Trophoblast cell (in vitro differentiated cells and primary cell): ENCODE measurements at regions not wholly inside any gene's neighbourhood (a gene's known extent, or its start where the extent isn't known, plus 50 kb on each side); places are given as distances from the start of the nearest gene placed in this dataset.

Experiments used
- DNase-seq, 2 donors: peaks; one replicate each; pipeline ENCODE4 v3.0.0-alpha.2; 2016
- H2AFZ ChIP-seq: 2 replicates; pipeline ENCODE4 v1.6.1; 2013; ENCODE audit warnings: low read length, moderate library complexity, mild to moderate bottlenecking; ENCODE audit not compliant: insufficient read depth, poor library complexity
- H2AK5ac ChIP-seq: 2 replicates; pipeline ENCODE4 v1.6.1; 2013; ENCODE audit warnings: mild to moderate bottlenecking, low read length
- H2BK120ac ChIP-seq: 2 replicates; pipeline ENCODE4 v1.6.1; 2013; ENCODE audit warnings: low read length, mild to moderate bottlenecking, moderate library complexity; ENCODE audit not compliant: insufficient read depth, poor library complexity
- H2BK12ac ChIP-seq: 2 replicates; pipeline ENCODE4 v1.6.1; 2013; ENCODE audit warnings: mild to moderate bottlenecking, low read length, moderate library complexity
- H2BK5ac ChIP-seq: 2 replicates; pipeline ENCODE4 v1.6.1; 2013; ENCODE audit warnings: low read length, low read depth, moderate library complexity, mild to moderate bottlenecking; ENCODE audit not compliant: poor library complexity
- H3K14ac ChIP-seq: 2 replicates; pipeline ENCODE4 v1.6.1; 2013; ENCODE audit warnings: mild to moderate bottlenecking, low read length
- H3K18ac ChIP-seq: 2 replicates; pipeline ENCODE4 v1.6.1; 2013; ENCODE audit warnings: mild to moderate bottlenecking, low read length
- H3K23ac ChIP-seq: 2 replicates; pipeline ENCODE4 v1.6.1; 2013; ENCODE audit warnings: low read length
- H3K27ac ChIP-seq: 2 replicates; pipeline ENCODE4 v1.5.1; 2013; ENCODE audit warnings: low read depth, mild to moderate bottlenecking, inconsistent platforms, low read length, moderate library complexity
- H3K27me3 ChIP-seq: 2 replicates; pipeline ENCODE4 v1.6.1; 2013; ENCODE audit warnings: inconsistent platforms, mild to moderate bottlenecking, low read length, moderate library complexity; ENCODE audit not compliant: insufficient read depth
- H3K36me3 ChIP-seq, 2 experiments: 1 replicate in 1 of 2; 2 replicates in 1 of 2; pipeline ENCODE4 v1.6.1; 2013; ENCODE audit warnings: low read length in 2 of 2, mild to moderate bottlenecking in 2 of 2, moderate library complexity in 1 of 2; ENCODE audit not compliant: insufficient read depth in 2 of 2, control insufficient read depth in 1 of 2
- H3K4ac ChIP-seq: 2 replicates; pipeline ENCODE4 v1.6.1; 2013; ENCODE audit warnings: low read depth, mild to moderate bottlenecking, low read length, moderate library complexity
- H3K4me1 ChIP-seq, 2 experiments: 1 replicate in 1 of 2; 2 replicates in 1 of 2; pipeline ENCODE4 v1.6.1; 2013; ENCODE audit warnings: low read length in 2 of 2, mild to moderate bottlenecking in 2 of 2, moderate library complexity in 1 of 2; ENCODE audit not compliant: insufficient read depth in 2 of 2, control insufficient read depth in 1 of 2
- H3K4me2 ChIP-seq: 2 replicates; pipeline ENCODE4 v1.6.1; 2013; ENCODE audit warnings: inconsistent platforms, mild to moderate bottlenecking, low read length, moderate library complexity
- H3K4me3 ChIP-seq: 2 replicates; pipeline ENCODE4 v1.5.1; 2013; ENCODE audit warnings: mild to moderate bottlenecking, low read depth, low read length, inconsistent platforms
- H3K79me1 ChIP-seq: one replicate; pipeline ENCODE4 v1.6.1; 2013; ENCODE audit warnings: low read length
- H3K79me2 ChIP-seq: 2 replicates; pipeline ENCODE4 v1.6.1; 2013; ENCODE audit warnings: low read length, mild to moderate bottlenecking; ENCODE audit not compliant: control insufficient read depth, insufficient read depth, poor library complexity
- H3K9ac ChIP-seq: 2 replicates; pipeline ENCODE4 v1.6.1; 2013; ENCODE audit warnings: mild to moderate bottlenecking, low read length
- H3K9me3 ChIP-seq: 2 replicates; pipeline ENCODE4 v1.6.1; 2013; ENCODE audit warnings: low read depth, mild to moderate bottlenecking, control low read depth, inconsistent platforms, low read length; ENCODE audit not compliant: insufficient read depth
- H4K12ac ChIP-seq: 2 replicates; pipeline ENCODE4 v1.6.1; 2013; ENCODE audit warnings: low read depth, mild to moderate bottlenecking, low read length, moderate library complexity
- H4K8ac ChIP-seq: 2 replicates; pipeline ENCODE4 v1.6.1; 2013; ENCODE audit warnings: low read depth, mild to moderate bottlenecking, low read length, moderate library complexity
- H4K91ac ChIP-seq: one replicate; pipeline ENCODE4 v1.6.1; 2013; ENCODE audit warnings: low read depth, mild to moderate bottlenecking, low read length, moderate library complexity
- whole genome bisulfite sequencing: extraction: QIAGEN DNeasy Blood & Tissue Kit; methylation state at CpG from one replicate; pipeline ENCODE4 v1.1.7; 2013; ENCODE audit warnings: missing lambda C conversion rate; ENCODE audit not compliant: insufficient read length, insufficient coverage; ENCODE audit errors: extremely low coverage; 5-methylcytosine and 5-hydroxymethylcytosine counted together

DNA sequence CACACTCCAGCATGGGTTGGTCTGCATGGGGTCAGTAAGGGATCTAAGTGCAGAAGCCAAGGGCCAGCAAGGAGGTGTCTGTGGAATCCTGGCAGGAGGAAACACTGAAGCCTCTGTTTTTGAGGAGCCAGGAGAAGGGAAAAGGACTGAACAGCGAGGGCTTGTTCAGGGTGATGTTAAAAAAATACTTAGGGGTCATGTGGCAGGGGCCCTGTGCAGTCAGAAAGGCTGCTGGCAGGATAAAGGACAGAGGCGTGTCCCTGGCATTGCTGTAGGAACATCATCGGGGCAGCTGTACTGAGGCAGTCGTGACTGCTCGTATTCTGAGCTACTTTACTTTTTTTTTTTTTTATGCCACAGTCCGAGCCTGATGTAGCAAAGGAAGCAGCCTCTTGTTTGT lies 127.1 kb upstream of the ZFP64 start:
- no CpG with 5 or more reads among the region's 6 CpGs for WGBS
- no peak overlapping the region for H2BK5ac ChIP-seq

DNA sequence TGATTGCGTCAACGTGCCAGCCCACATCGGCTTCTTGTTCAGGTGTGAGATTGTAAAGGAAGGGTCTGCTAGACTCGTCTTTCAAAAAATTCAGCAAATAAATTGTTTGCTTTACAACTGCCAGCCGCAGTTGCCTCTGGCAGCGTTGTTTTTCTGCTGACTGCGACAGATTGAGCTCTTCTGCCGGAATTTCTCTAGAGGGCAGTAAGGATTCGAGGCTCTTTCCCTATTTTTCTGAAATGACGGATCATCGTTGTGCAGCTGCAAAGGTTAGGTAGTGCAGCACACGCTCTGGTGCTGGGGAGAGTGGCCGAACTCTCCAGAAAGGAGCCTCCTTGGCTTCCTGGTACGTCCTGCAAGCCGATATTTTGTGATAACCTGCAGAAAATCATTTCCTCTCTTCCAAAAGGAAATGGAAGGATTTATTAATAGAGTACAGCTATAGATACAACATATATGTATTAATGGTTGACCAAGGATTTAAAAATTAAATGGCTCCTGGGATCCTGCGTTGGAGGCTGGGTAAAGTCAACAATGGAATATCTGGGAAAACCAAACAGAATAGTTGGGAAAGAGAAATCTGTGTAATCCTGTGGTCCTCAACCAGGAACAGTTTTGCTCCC lies 121.9 kb upstream of the ZFP64 start:
- Histone ChIP-seq H3K79me2 (no peaks in the 10 kb centered on the region), H3K27me3 (no peaks in the 10 kb centered on the region), H4K91ac (no peak overlapping the region), H3K4me3 (no peak overlapping the region), H3K14ac (no peak overlapping the region), H3K23ac (no peak overlapping the region), H3K4me1 (no peaks in the 10 kb centered on the region), H2AFZ (no peak overlapping the region), H3K79me1 (no peaks in the 10 kb centered on the region), H2BK12ac (no peak overlapping the region), H3K4ac (no peak overlapping the region), H3K36me3 (no peaks in the 10 kb centered on the region), H3K9me3 (no peaks in the 10 kb centered on the region), H2AK5ac (no peak overlapping the region), H4K12ac (no peak overlapping the region), H2BK120ac (no peak overlapping the region), H3K27ac (no peak overlapping the region), H3K4me2 (no peak overlapping the region), H3K18ac (no peak overlapping the region), H3K9ac (no peak overlapping the region), H4K8ac (no peak overlapping the region), H2BK5ac (no peak overlapping the region)
- peak in 1 of 2 donors; percentile 38 for DNase-seq
- no CpG with 5 or more reads among the region's 16 CpGs for WGBS

More for the DNA sequence above, 127.1 kb upstream of the ZFP64 start:
- no peak overlapping the region for H3K18ac ChIP-seq
- H3K27me3 ChIP-seq = no peaks in the 10 kb centered on the region
- no peak overlapping the region for H2AK5ac ChIP-seq
- H3K14ac ChIP-seq = no peak overlapping the region
- no peak overlapping the region for H2AFZ ChIP-seq
- no peak for DNase-seq
- no peak overlapping the region for H3K9ac ChIP-seq
- H3K23ac ChIP-seq = no peak overlapping the region
- H3K4me1 ChIP-seq = no peaks in the 10 kb centered on the region
- no peak overlapping the region for H3K4ac ChIP-seq
- H2BK120ac ChIP-seq = no peak overlapping the region
- H4K8ac ChIP-seq = no peak overlapping the region
- no peak overlapping the region for H3K27ac ChIP-seq
- no peak overlapping the region for H3K4me3 ChIP-seq
- H3K79me1 ChIP-seq = no peaks in the 10 kb centered on the region
- H4K12ac ChIP-seq = no peak overlapping the region
- no peaks in the 10 kb centered on the region for H3K36me3 ChIP-seq
- no peak overlapping the region for H2BK12ac ChIP-seq
- no peak overlapping the region for H3K4me2 ChIP-seq
- H3K79me2 ChIP-seq = no peaks in the 10 kb centered on the region
- peaks cover 1% of the 10 kb centered on the region for H3K9me3 ChIP-seq
- H4K91ac ChIP-seq = no peak overlapping the region

DNA sequence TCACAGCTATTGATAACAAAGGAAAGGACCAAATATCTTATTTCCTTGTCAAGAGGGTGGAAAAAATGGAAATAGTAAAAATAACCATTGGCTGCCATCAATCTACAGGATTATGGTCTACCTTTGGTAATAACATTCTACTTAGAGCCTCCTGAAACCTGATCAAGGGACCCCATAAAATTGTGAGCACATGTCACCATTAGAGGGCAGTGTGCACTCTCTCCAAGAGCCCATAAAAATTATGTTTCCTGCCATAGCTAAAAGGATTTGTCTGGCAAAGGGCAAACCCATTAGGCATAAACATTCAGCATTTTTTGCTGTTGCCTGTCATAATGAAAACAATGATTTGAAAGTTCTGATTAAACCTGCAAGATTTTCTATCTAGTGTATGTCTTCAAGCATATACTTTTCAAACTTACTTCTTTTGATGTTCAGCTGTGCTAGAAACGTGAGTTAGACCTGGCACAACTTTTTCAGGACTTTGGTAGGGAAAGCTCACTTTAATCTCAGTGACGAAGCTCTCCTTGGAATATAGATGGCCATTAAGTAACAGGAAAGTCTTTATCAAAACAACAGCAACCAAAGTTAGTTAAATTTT lies 120.7 kb upstream of the ZFP64 start:
- H3K4me1 ChIP-seq = no peaks in the 10 kb centered on the region
- H2BK12ac ChIP-seq = no peak overlapping the region
- H3K9ac ChIP-seq = no peak overlapping the region
- H3K18ac ChIP-seq = no peak overlapping the region
- no peak overlapping the region for H2BK5ac ChIP-seq
- no peak overlapping the region for H3K23ac ChIP-seq
- H3K79me1 ChIP-seq = no peaks in the 10 kb centered on the region
- no peaks in the 10 kb centered on the region for H3K27me3 ChIP-seq
- H4K91ac ChIP-seq = no peak overlapping the region
- no peak overlapping the region for H3K4ac ChIP-seq
- H3K36me3 ChIP-seq = no peaks in the 10 kb centered on the region
- H3K79me2 ChIP-seq = no peaks in the 10 kb centered on the region
- H4K8ac ChIP-seq = no peak overlapping the region
- no peaks in the 10 kb centered on the region for H3K9me3 ChIP-seq
- no CpG with 5 or more reads among the region's 2 CpGs for WGBS
- H3K4me2 ChIP-seq = no peak overlapping the region
- H3K4me3 ChIP-seq = no peak overlapping the region
- H3K14ac ChIP-seq = no peak overlapping the region
- H2AK5ac ChIP-seq = no peak overlapping the region
- peak; percentile 18 to 68 for DNase-seq
- H4K12ac ChIP-seq = no peak overlapping the region
- H3K27ac ChIP-seq = no peak overlapping the region
- no peak overlapping the region for H2BK120ac ChIP-seq
- no peak overlapping the region for H2AFZ ChIP-seq

DNA sequence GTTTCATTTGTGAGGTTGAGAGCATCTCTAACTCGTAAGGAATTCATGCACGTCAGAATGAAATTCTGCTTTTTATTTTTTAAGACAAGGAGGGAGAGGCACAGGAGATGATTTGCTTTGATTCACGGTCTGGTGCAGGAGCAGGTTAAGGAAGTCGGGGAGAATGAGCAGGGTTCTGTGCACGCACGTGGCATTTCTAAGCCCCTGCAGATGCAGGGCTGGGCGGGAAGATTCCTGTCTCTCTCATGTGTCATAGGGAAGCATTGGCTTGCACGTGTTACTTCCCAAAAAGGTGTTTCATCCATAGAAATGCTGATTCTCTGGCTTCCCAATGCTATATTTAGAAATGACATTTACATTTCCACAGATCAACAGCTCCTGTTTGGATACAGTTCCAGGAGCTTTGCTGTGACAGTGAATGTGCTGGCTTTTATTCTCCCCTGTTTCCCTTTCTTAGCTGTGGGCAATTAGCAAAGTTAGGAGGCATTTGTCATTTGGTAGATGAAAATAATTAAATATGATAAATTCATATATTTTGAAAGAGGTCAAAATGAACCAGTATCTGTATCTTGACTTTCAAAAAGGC lies 119.7 kb upstream of the ZFP64 start:
- Histone ChIP-seq H4K12ac (no peak overlapping the region), H3K79me2 (no peaks in the 10 kb centered on the region), H4K91ac (no peak overlapping the region), H3K4me1 (no peaks in the 10 kb centered on the region), H3K4me2 (no peak overlapping the region), H3K4me3 (no peak overlapping the region), H3K14ac (no peak overlapping the region), H3K18ac (no peak overlapping the region), H3K23ac (no peak overlapping the region), H2BK12ac (no peak overlapping the region), H3K36me3 (no peaks in the 10 kb centered on the region), H3K9ac (no peak overlapping the region), H4K8ac (no peak overlapping the region), H3K9me3 (no peaks in the 10 kb centered on the region), H3K4ac (no peak overlapping the region), H2BK5ac (no peak overlapping the region), H3K27ac (no peak overlapping the region), H2AFZ (no peak overlapping the region), H3K79me1 (no peaks in the 10 kb centered on the region), H2BK120ac (no peak overlapping the region), H3K27me3 (no peaks in the 10 kb centered on the region), H2AK5ac (no peak overlapping the region)
- no peak for DNase-seq
- WGBS = no CpG with 5 or more reads among the region's 8 CpGs
